ENCODE measurements at regions not wholly inside any gene's neighbourhood (a gene's known extent, or its start where the extent isn't known, plus 50 kb on each side); places are given as distances from the start of the nearest gene placed in this dataset.
"Not testable (repeated sequence)": the region's sequence is repeated elsewhere in the genome, so short reads cannot be mapped to it uniquely, and the experiment has no call there.

DNA sequence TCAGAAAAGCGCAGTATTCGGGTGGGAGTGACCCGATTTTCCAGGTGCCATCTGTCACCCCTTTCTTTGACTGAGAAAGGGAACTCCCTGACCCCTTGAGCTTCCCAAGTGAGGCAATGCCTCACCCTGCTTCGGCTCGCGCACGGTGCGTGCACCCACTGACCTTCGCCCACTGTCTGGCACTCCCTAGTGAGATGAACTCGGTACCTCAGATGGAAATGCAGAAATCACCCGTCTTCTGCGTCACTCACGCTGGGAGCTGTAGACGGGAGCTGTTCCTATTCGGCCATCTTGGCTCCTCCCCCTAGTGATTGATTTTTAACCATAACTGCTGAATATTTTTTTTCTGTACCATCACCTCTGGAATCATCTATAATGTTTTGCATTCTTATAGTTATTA lies 359.1 kb downstream of the C3orf38 start:
- not testable (repeated sequence) for TF ChIP-seq POLR2A (IDR thresholded peaks at IDR 0.05; ENCODE audit: low read depth, low read length); RAD21 (IDR thresholded peaks at IDR 0.05; ENCODE audit: low read length); CEBPB (IDR thresholded peaks at IDR 0.05; ENCODE audit: low read depth, low read length); MAZ (IDR thresholded peaks at IDR 0.05; ENCODE audit: borderline replicate concordance, low read depth, low read length)
- TF ChIP-seq, protein P1, sequence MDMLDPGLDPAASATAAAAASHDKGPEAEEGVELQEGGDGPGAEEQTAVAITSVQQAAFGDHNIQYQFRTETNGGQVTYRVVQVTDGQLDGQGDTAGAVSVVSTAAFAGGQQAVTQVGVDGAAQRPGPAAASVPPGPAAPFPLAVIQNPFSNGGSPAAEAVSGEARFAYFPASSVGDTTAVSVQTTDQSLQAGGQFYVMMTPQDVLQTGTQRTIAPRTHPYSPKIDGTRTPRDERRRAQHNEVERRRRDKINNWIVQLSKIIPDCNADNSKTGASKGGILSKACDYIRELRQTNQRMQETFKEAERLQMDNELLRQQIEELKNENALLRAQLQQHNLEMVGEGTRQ (IDR thresholded peaks at IDR 0.05; ENCODE audit: low read depth, low read length), result not testable (repeated sequence)
- TF ChIP-seq, protein P2, sequence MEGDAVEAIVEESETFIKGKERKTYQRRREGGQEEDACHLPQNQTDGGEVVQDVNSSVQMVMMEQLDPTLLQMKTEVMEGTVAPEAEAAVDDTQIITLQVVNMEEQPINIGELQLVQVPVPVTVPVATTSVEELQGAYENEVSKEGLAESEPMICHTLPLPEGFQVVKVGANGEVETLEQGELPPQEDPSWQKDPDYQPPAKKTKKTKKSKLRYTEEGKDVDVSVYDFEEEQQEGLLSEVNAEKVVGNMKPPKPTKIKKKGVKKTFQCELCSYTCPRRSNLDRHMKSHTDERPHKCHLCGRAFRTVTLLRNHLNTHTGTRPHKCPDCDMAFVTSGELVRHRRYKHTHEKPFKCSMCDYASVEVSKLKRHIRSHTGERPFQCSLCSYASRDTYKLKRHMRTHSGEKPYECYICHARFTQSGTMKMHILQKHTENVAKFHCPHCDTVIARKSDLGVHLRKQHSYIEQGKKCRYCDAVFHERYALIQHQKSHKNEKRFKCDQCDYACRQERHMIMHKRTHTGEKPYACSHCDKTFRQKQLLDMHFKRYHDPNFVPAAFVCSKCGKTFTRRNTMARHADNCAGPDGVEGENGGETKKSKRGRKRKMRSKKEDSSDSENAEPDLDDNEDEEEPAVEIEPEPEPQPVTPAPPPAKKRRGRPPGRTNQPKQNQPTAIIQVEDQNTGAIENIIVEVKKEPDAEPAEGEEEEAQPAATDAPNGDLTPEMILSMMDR (conservative IDR thresholded peaks at IDR 0.05; ENCODE audit: low read depth, low read length), result not testable (repeated sequence)
- TF ChIP-seq, protein P3, sequence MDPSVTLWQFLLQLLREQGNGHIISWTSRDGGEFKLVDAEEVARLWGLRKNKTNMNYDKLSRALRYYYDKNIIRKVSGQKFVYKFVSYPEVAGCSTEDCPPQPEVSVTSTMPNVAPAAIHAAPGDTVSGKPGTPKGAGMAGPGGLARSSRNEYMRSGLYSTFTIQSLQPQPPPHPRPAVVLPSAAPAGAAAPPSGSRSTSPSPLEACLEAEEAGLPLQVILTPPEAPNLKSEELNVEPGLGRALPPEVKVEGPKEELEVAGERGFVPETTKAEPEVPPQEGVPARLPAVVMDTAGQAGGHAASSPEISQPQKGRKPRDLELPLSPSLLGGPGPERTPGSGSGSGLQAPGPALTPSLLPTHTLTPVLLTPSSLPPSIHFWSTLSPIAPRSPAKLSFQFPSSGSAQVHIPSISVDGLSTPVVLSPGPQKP (IDR thresholded peaks at IDR 0.05; ENCODE audit: borderline replicate concordance, low read depth, low read length), result not testable (repeated sequence)

Measured in IMR-90 (cell line).